ENCODE measurements at regions not wholly inside any gene's neighbourhood (a gene's known extent, or its start where the extent isn't known, plus 50 kb on each side); places are given as distances from the start of the nearest gene placed in this dataset.

GRCh38 chr18:78765142-78765541, 214.5 kb upstream of the SALL3 start:
- no peak overlapping the region for H3K27ac ChIP-seq (ENCODE audit: insufficient read depth, low read length)
- H2AFZ ChIP-seq (ENCODE audit: low read length): no peak overlapping the region
- DNase-seq (ENCODE audit: low read depth in 2 of 2): no peak
- H3K27me3 ChIP-seq (ENCODE audit: control insufficient read depth, insufficient read depth, low read length): no peaks in the 10 kb centered on the region
- H3K4me1 ChIP-seq (ENCODE audit: control insufficient read depth, extremely low read depth, insufficient read depth, low read length): no peaks in the 10 kb centered on the region
- H3K4me2 ChIP-seq (ENCODE audit: extremely low read depth, insufficient read depth, low read length): no peak overlapping the region
- H3K9me3 ChIP-seq (ENCODE audit: control insufficient read depth, insufficient read depth, low read depth, low read length): no peaks in the 10 kb centered on the region
- H3K4me3 ChIP-seq (replicated peaks in 1 of 4; ENCODE audit: control extremely low read depth in 1 of 4, insufficient read depth in 1 of 4, low read depth in 3 of 4, low read length in 4 of 4): no peak overlapping the region
- no peak overlapping the region for H3K9ac ChIP-seq (ENCODE audit: insufficient read depth, low read length)
- no peaks in the 10 kb centered on the region for H4K20me1 ChIP-seq (ENCODE audit: control insufficient read depth, extremely low read depth, insufficient read depth, low read length)
- H3K79me2 ChIP-seq (ENCODE audit: control insufficient read depth, insufficient read depth, low read length): no peaks in the 10 kb centered on the region
- H3K36me3 ChIP-seq (ENCODE audit: control insufficient read depth, insufficient read depth, low read length): no peaks in the 10 kb centered on the region
- TF ChIP-seq CTCF (conservative IDR thresholded peaks at IDR 0.05 in 1 of 2, IDR thresholded peaks at IDR 0.05 in 1 of 2; ENCODE audit: low read depth in 1 of 2, low read length in 2 of 2) (no peak), EZH2 (IDR thresholded peaks at IDR 0.05; ENCODE audit: low read length, missing control alignments) (no peak)

DNA sequence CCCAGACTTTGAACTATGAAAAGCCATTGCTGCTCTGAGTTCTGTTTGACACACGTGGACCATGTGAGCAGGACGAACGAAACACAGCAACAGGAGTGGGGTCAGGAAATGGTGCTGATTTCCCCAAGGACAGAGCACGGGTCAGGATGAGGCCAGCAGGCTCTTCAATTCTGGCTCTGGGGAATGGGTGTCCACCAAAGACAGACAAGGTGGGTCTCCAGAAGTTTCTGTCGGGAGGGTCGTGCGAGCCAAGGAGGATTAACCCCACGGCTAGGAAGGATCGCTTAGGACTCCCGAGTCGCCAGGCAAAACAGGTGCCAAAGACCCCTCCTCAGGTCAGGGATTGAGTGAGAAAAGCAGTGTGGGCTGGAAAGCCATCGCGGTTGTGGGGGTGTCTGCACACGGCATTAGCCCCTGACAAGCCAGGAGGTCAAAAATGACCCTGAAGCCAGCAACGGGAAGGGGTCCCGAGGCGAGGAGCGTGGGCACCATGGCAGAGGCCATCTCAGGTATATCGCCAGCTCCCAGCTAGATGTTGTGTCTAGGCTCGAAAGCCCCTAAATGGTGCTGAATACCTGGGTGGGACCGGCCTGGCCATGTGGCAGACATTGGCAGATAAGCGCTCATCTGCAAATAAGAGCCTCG, 213.9 kb upstream of the SALL3 start:
- no peaks in the 10 kb centered on the region for H3K4me1 ChIP-seq (ENCODE audit: control insufficient read depth, extremely low read depth, insufficient read depth, low read length)
- H4K20me1 ChIP-seq (ENCODE audit: control insufficient read depth, extremely low read depth, insufficient read depth, low read length): no peaks in the 10 kb centered on the region
- H3K36me3 ChIP-seq (ENCODE audit: control insufficient read depth, insufficient read depth, low read length): no peaks in the 10 kb centered on the region
- TF ChIP-seq CTCF (conservative IDR thresholded peaks at IDR 0.05 in 1 of 2, IDR thresholded peaks at IDR 0.05 in 1 of 2; ENCODE audit: low read depth in 1 of 2, low read length in 2 of 2) (no peak), EZH2 (IDR thresholded peaks at IDR 0.05; ENCODE audit: low read length, missing control alignments) (no peak)
- H2AFZ ChIP-seq (ENCODE audit: low read length): no peak overlapping the region
- no peak overlapping the region for H3K4me2 ChIP-seq (ENCODE audit: extremely low read depth, insufficient read depth, low read length)
- H3K9me3 ChIP-seq (ENCODE audit: control insufficient read depth, insufficient read depth, low read depth, low read length): no peaks in the 10 kb centered on the region
- no peak for DNase-seq (ENCODE audit: low read depth in 2 of 2)
- H3K27ac ChIP-seq (ENCODE audit: insufficient read depth, low read length): no peak overlapping the region
- no peak overlapping the region for H3K4me3 ChIP-seq (replicated peaks in 1 of 4; ENCODE audit: control extremely low read depth in 1 of 4, insufficient read depth in 1 of 4, low read depth in 3 of 4, low read length in 4 of 4)
- no peaks in the 10 kb centered on the region for H3K79me2 ChIP-seq (ENCODE audit: control insufficient read depth, insufficient read depth, low read length)
- no peaks in the 10 kb centered on the region for H3K27me3 ChIP-seq (ENCODE audit: control insufficient read depth, insufficient read depth, low read length)
- no peak overlapping the region for H3K9ac ChIP-seq (ENCODE audit: insufficient read depth, low read length)

DNA sequence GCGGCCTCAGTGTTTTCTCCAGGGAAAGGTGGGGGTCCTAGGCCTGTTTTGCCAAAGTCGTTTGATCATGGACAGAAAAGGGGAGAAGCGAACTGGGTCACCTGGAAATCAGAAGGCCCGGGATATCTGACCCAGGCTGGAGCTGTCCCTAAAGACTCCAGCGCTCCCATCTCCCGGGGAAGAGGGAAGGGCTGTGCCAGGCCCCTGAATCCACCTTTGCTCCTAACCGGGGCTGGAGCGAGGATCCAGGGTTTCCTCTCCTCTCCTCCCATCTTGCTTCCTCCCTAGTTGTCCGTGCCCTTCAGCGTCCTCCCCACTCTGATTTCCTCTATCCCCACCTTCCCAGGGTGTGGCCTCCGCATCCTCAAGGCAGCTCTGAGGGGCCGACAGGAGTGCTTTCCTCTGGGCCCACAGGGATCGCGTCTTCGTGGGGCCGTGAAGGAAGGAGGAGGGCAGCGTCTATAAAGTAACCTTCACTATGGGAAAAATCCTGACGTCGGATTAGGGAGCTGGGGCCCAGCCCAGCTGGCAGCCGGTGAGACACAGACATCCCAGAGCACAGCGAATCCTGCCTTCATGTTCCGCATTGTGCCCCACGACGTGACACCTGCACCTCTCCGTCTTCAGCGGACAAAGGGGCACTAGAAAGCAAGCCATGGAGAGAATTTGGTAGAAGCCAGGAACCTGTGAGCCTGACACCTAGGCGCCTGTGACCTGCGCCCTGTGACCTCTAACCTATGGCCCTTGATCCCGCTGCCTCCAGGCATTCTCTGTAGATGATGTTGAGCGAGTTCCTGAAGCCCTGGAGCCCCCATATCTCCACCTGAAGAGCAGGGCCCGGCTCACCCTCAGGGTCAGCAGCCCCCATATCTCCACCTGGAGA, 212.7 kb upstream of the SALL3 start:
- Histone ChIP-seq H3K27ac (ENCODE audit: insufficient read depth, low read length) (no peak overlapping the region), H4K20me1 (ENCODE audit: control insufficient read depth, extremely low read depth, insufficient read depth, low read length) (no peaks in the 10 kb centered on the region), H3K79me2 (ENCODE audit: control insufficient read depth, insufficient read depth, low read length) (no peaks in the 10 kb centered on the region), H3K4me1 (ENCODE audit: control insufficient read depth, extremely low read depth, insufficient read depth, low read length) (no peaks in the 10 kb centered on the region), H2AFZ (ENCODE audit: low read length) (no peak overlapping the region), H3K36me3 (ENCODE audit: control insufficient read depth, insufficient read depth, low read length) (no peaks in the 10 kb centered on the region), H3K9ac (ENCODE audit: insufficient read depth, low read length) (no peak overlapping the region), H3K9me3 (ENCODE audit: control insufficient read depth, insufficient read depth, low read depth, low read length) (no peaks in the 10 kb centered on the region), H3K27me3 (ENCODE audit: control insufficient read depth, insufficient read depth, low read length) (no peaks in the 10 kb centered on the region), H3K4me2 (ENCODE audit: extremely low read depth, insufficient read depth, low read length) (no peak overlapping the region), H3K4me3 (replicated peaks in 1 of 4; ENCODE audit: control extremely low read depth in 1 of 4, insufficient read depth in 1 of 4, low read depth in 3 of 4, low read length in 4 of 4) (no peak overlapping the region)
- DNase-seq (ENCODE audit: low read depth in 2 of 2): no peak
- TF ChIP-seq CTCF (conservative IDR thresholded peaks at IDR 0.05 in 1 of 2, IDR thresholded peaks at IDR 0.05 in 1 of 2; ENCODE audit: low read depth in 1 of 2, low read length in 2 of 2) (no peak), EZH2 (IDR thresholded peaks at IDR 0.05; ENCODE audit: low read length, missing control alignments) (no peak)

Measured in fibroblast of lung (primary cell).